Stomach (tissue), 8 donors: ENCODE measurements at regions not wholly inside any gene's neighbourhood (a gene's known extent, or its start where the extent isn't known, plus 50 kb on each side); places are given as distances from the start of the nearest gene placed in this dataset.

Experiments
- DNase-seq, 2 donors: peaks; one replicate each; pipeline versions ENCODE4 v3.0.0 to v3.0.0-alpha.2; 2013 to 2019
- H3K27ac ChIP-seq, 5 donors: fragments of 200-600 bp in 4 of 5; sonication (generic) in 4 of 5; one replicate each; pipeline ENCODE4 v1.5.1; 2013 to 2019; ENCODE audit warnings: mild to moderate bottlenecking in 1 of 5, moderate library complexity in 1 of 5
- H3K27me3 ChIP-seq, 3 donors: fragments of 200-600 bp; sonication (generic); one replicate each; pipeline ENCODE4 v1.5.1; 2017 to 2019; ENCODE audit warnings: mixed run types in 1 of 3
- H3K36me3 ChIP-seq, 4 donors: fragments of 200-600 bp; sonication (generic); 1 replicate in 3 of 4; 2 replicates in 1 of 4; pipeline ENCODE4 v1.5.1; 2016 to 2019
- H3K4me1 ChIP-seq, 4 donors: fragments of 200-600 bp; sonication (generic); one replicate each; pipeline ENCODE4 v1.5.1; 2016 to 2019
- H3K4me3 ChIP-seq, 4 donors: fragments of 200-600 bp; sonication (generic) in 3 of 4; one replicate each; pipeline ENCODE4 v1.5.1; 2016 to 2019; ENCODE audit warnings: mild to moderate bottlenecking in 1 of 4
- H3K9me3 ChIP-seq, 4 donors: fragments of 200-600 bp; sonication (generic); one replicate each; pipeline ENCODE4 v1.5.1; 2016 to 2019
- CTCF ChIP-seq, 7 experiments: fragments of 450-650 bp in 4 of 7; fragments of 200-600 bp in 3 of 7; sonication (generic) in 3 of 7; IDR thresholded peaks; one replicate each; pipeline ENCODE4 v1.5.1; 2016 to 2019; ENCODE audit warnings: antibody characterized with exemption in 7 of 7, control low read depth in 2 of 7, mild to moderate bottlenecking in 1 of 7
- EP300 ChIP-seq: sonication (generic); formaldehyde crosslinking; IDR thresholded peaks from one replicate; pipeline ENCODE4 v1.6.1; 2017; ENCODE audit warnings: antibody characterized with exemption
- POLR2A ChIP-seq, 4 donors: fragments of 450-650 bp; IDR thresholded peaks; one replicate each; pipeline ENCODE4 v1.6.1; 2016; ENCODE audit warnings: antibody characterized with exemption in 4 of 4, control low read depth in 2 of 4, mild to moderate bottlenecking in 1 of 4, moderate library complexity in 1 of 4
- POLR2AphosphoS5 ChIP-seq, 3 donors: sonication (generic); formaldehyde crosslinking; IDR thresholded peaks; one replicate each; pipeline ENCODE4 v1.6.1; 2016; ENCODE audit warnings: antibody characterized with exemption in 3 of 3
- WGBS, 5 donors: extraction: QIAGEN DNeasy Blood & Tissue Kit in 3 of 5; methylation state at CpG; one replicate each; pipeline versions ENCODE4 v1.1.5 to v1.1.7; 2013 to 2018; 5-methylcytosine and 5-hydroxymethylcytosine counted together
- intact Hi-C: fragments of 100-400 bp; cut with DNase I; formaldehyde crosslinking; loops from one replicate; pipeline ENCODE4 v1.15.1; 2023; ENCODE audit warnings: low total_unique reads
- donor health status: healthy with polysubstance abuse.
- donor health status: Bipolar disorder and iron deficiency.
- donor health status: healthy.

DNA sequence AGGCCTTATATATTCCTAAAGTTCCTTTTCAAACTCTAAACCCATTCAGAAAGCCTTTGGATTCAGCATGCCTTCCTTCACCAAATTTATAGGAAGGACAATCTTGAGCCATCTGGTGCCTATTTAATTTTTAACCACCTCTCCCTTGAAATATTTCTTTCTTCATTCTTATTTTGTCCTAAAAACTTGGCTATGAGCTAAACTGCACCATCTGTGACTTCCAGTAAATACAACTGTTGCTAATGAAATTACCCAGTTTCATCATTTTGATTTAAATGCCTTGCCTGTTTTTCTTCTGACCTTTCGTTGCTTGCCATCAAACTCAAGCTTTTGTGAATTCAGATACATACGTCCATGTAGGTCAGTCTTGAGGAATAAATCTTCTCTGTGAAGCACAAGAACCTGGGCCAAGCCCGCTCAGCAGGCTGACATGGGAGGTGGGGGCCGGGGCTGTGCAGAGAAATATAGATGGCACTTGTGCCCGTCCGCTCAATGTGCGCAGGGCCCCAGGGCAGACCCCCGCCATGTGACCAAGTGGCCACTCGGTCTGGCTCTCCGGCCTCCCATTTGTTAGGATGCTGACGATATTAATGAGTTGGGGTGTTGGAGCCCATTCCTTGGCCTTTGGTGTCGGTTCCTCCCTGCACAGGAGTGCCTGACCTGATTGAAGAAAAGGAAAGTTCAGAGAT lies 335.9 kb downstream of the VPS13C start:
- Histone ChIP-seq H3K27ac (no peak overlapping the region), H3K9me3 (no peaks in the 10 kb centered on the region), H3K36me3 (no peaks in the 10 kb centered on the region), H3K27me3 (peaks cover 0 to 4% (median 0%) of the 10 kb centered on the region in 3 donors), H3K4me3 (no peak overlapping the region), H3K4me1 (no peaks in the 10 kb centered on the region)
- 87 to 91% (median 90%) methylated on average over 12 of the region's 12 CpGs for WGBS, 5 donors
- no peak for DNase-seq
- TF ChIP-seq POLR2AphosphoS5 (IDR thresholded peaks at IDR 0.05) = no peak
- TF ChIP-seq CTCF (IDR thresholded peaks at IDR 0.05) = no peak
- no peak for TF ChIP-seq EP300
- no peak for TF ChIP-seq POLR2A (IDR thresholded peaks at IDR 0.05)
- intact Hi-C loops = no loop called here

DNA sequence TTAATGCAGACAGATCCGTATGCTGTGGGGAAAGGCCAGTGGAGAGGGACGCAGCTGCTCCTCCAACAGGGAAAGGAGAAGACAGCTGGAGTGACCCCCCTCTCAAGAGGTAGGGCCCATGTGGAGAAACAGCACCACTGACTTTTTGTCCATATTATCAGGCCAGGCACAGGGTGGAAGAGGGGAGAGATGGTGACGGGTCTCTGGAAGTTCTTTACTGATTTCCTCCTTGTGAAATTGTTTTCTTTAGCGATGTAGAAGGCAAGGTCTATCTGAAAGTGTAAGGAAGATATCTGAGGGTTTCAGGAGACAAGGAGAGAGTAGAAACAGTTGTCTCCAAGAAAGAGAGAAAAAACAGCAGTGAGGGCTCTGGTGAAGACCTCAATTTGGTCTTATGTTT lies 338.8 kb downstream of the VPS13C start:
- intact Hi-C loops = no loop called here
- Histone ChIP-seq H3K4me3 (no peak overlapping the region), H3K27me3 (no peaks in the 10 kb centered on the region), H3K27ac (no peak overlapping the region), H3K36me3 (no peaks in the 10 kb centered on the region), H3K9me3 (no peaks in the 10 kb centered on the region), H3K4me1 (no peaks in the 10 kb centered on the region)
- 85 to 91% (median 88%) methylated on average over 4 of the region's 4 CpGs for WGBS, 5 donors
- no peak for DNase-seq
- TF ChIP-seq POLR2A (IDR thresholded peaks at IDR 0.05) (no peak), POLR2AphosphoS5 (IDR thresholded peaks at IDR 0.05) (no peak), CTCF (IDR thresholded peaks at IDR 0.05) (no peak)

GRCh38 chr15:61720197-61720704 lies 340.0 kb downstream of the VPS13C start:
- no peaks in the 10 kb centered on the region for H3K4me1 ChIP-seq
- no peak overlapping the region for H3K4me3 ChIP-seq
- no peak overlapping the region for H3K27ac ChIP-seq
- H3K36me3 ChIP-seq = no peaks in the 10 kb centered on the region
- no peak for DNase-seq
- 81 to 93% (median 89%) methylated on average over 5 of the region's 5 CpGs for WGBS, 5 donors
- H3K27me3 ChIP-seq = no peaks in the 10 kb centered on the region
- TF ChIP-seq EP300 = no peak
- TF ChIP-seq CTCF (IDR thresholded peaks at IDR 0.05) = no peak
- TF ChIP-seq POLR2A (IDR thresholded peaks at IDR 0.05) = no peak
- TF ChIP-seq POLR2AphosphoS5 (IDR thresholded peaks at IDR 0.05) = no peak
- no peaks in the 10 kb centered on the region for H3K9me3 ChIP-seq
- intact Hi-C loops = no loop called here

DNA sequence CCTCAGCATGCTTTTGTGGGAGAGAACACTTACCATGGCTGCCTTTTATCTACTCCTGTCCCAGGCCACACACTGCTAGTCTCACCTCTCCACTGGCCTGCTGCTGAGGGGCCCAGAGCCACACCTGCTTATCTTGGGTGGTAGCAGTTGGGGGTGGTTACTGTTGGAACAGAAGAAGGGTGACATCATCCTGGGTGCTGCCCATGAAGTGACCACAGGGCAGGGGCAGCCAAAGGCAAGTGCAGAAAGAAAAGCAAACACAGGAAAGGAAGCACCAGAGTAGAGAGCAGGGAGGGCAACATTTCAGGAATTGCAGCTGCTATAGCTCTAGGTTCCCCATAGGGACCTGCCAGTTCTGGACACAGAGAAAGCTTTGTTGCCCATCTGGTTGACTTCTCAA lies 345.2 kb downstream of the VPS13C start:
- Histone ChIP-seq H3K4me3 (no peak overlapping the region), H3K9me3 (no peaks in the 10 kb centered on the region), H3K4me1 (no peaks in the 10 kb centered on the region), H3K27ac (no peak overlapping the region), H3K36me3 (no peaks in the 10 kb centered on the region), H3K27me3 (no peaks in the 10 kb centered on the region)
- DNase-seq = peak; percentile 42 to 84
- intact Hi-C loops = no loop called here
- TF ChIP-seq CTCF (IDR thresholded peaks at IDR 0.05) (no peak), POLR2AphosphoS5 (IDR thresholded peaks at IDR 0.05) (no peak)
